B cell (primary cell): ENCODE measurements at regions not wholly inside any gene's neighbourhood (a gene's known extent, or its start where the extent isn't known, plus 50 kb on each side); places are given as distances from the start of the nearest gene placed in this dataset.

Source experiments
- ATAC-seq: fragments of 200-7000 bp; cut with Tn5 transposase; one replicate; pipeline ENCODE4 v1.10.0; 2021; ENCODE audit warnings: low read depth, mild to moderate bottlenecking, moderate number of reproducible peaks, moderate library complexity
- CTCF ChIA-PET: fragments of 350-600 bp; sonication (Branson Sonifier 250); formaldehyde crosslinking; loops from one replicate; lab custom pipeline; 2021; ENCODE audit warnings: antibody characterized with exemption, inconsistent platforms; lab: Charles Lee
- POLR2A ChIA-PET: fragments of 350-600 bp; sonication (Branson Sonifier 250); formaldehyde crosslinking; loops from one replicate; lab custom pipeline; 2021; ENCODE audit warnings: antibody characterized with exemption; lab: Charles Lee
- DNase-seq: peaks from one replicate; pipeline ENCODE4 v3.0.0; 2013
- H2AFZ ChIP-seq: 2 replicates; pipeline ENCODE4 v1.6.1; 2012; ENCODE audit warnings: mild to moderate bottlenecking, low read depth, low read length; ENCODE audit not compliant: insufficient read depth, poor library complexity, severe bottlenecking
- H3K27ac ChIP-seq, 2 donors: 1 replicate in 1 of 2; 2 replicates in 1 of 2; pipeline ENCODE4 v1.5.1; 2012 to 2013; ENCODE audit warnings: low read length in 2 of 2, mild to moderate bottlenecking in 2 of 2, moderate library complexity in 1 of 2
- H3K27me3 ChIP-seq, 4 experiments: fragments of 200-600 bp in 1 of 4; sonication (generic) in 1 of 4; replicated peaks in 1 of 4; 1 replicate in 2 of 4; 2 replicates in 2 of 4; pipeline versions ENCODE4 v1.6.1 to v1.7.0; 2013 to 2016; ENCODE audit warnings: low read length in 3 of 4, mild to moderate bottlenecking in 2 of 4, mixed read lengths in 1 of 4, moderate library complexity in 1 of 4; ENCODE audit not compliant: insufficient read depth in 4 of 4, control insufficient read depth in 3 of 4; ENCODE audit errors: control extremely low read depth in 1 of 4
- H3K36me3 ChIP-seq, 2 experiments: replicated peaks in 1 of 2; 1 replicate in 1 of 2; 2 replicates in 1 of 2; pipeline versions ENCODE4 v1.6.1 to v1.7.1; 2013; ENCODE audit warnings: low read length in 1 of 2; ENCODE audit not compliant: insufficient read depth in 2 of 2, control insufficient read depth in 1 of 2; ENCODE audit errors: control extremely low read depth in 1 of 2, extremely low read depth in 1 of 2
- H3K4me1 ChIP-seq, 2 donors: fragments of 200-600 bp in 1 of 2; sonication (generic) in 1 of 2; 1 replicate in 1 of 2; 2 replicates in 1 of 2; pipeline versions ENCODE4 v1.5.1 to v1.6.1; 2013 to 2017; ENCODE audit warnings: low read length in 2 of 2; ENCODE audit not compliant: control insufficient read depth in 2 of 2, insufficient read depth in 2 of 2
- H3K4me2 ChIP-seq: replicated peaks from 2 replicates; pipeline ENCODE3; 2012; ENCODE audit warnings: mild to moderate bottlenecking, low read depth, low read length; ENCODE audit not compliant: poor library complexity, severe bottlenecking
- H3K4me3 ChIP-seq, 5 experiments: fragments of 200-600 bp in 1 of 5; sonication (generic) in 1 of 5; 1 replicate in 3 of 5; 2 replicates in 2 of 5; pipeline versions ENCODE4 v1.5.1 to v1.7.0; 2011 to 2016; ENCODE audit warnings: low read length in 4 of 5, mild to moderate bottlenecking in 4 of 5, low read depth in 2 of 5, control low read depth in 1 of 5, moderate library complexity in 1 of 5; ENCODE audit not compliant: insufficient read depth in 1 of 5; ENCODE audit errors: control extremely low read depth in 1 of 5, extremely low read depth in 1 of 5
- H3K79me2 ChIP-seq: fragments of 200-600 bp; sonication (generic); one replicate; pipeline ENCODE4 v1.6.0; 2016; ENCODE audit warnings: low read length; ENCODE audit not compliant: control insufficient read depth, insufficient read depth
- H3K9ac ChIP-seq: fragments of 200-600 bp; sonication (generic); 2 replicates; pipeline ENCODE4 v1.6.1; 2017; ENCODE audit warnings: mild to moderate bottlenecking, low read length, moderate library complexity
- H3K9me3 ChIP-seq, 3 donors: one replicate each; pipeline versions ENCODE4 v1.6.1 to v1.7.1; 2013; ENCODE audit warnings: low read length in 2 of 3; ENCODE audit not compliant: control insufficient read depth in 2 of 3, insufficient read depth in 1 of 3; ENCODE audit errors: control extremely low read depth in 1 of 3
- H4K20me1 ChIP-seq: 2 replicates; pipeline ENCODE4 v1.6.0; 2012; ENCODE audit warnings: mild to moderate bottlenecking, low read length; ENCODE audit not compliant: insufficient read depth, control insufficient read depth, poor library complexity, severe bottlenecking
- H3K27ac Mint-ChIP-seq: one replicate; pipeline ENCODE4 v1.8.0; 2021; ENCODE audit warnings: mixed read lengths
- H3K27me3 Mint-ChIP-seq: one replicate; pipeline ENCODE4 v1.8.0; 2021; ENCODE audit warnings: mixed read lengths
- H3K4me1 Mint-ChIP-seq: one replicate; pipeline ENCODE4 v1.8.0; 2021; ENCODE audit warnings: mixed read lengths
- H3K4me3 Mint-ChIP-seq: one replicate; pipeline ENCODE4 v1.8.0; 2021; ENCODE audit warnings: mixed read lengths
- H3K9me3 Mint-ChIP-seq: one replicate; pipeline ENCODE4 v1.8.0; 2022; ENCODE audit warnings: mixed read lengths; ENCODE audit not compliant: insufficient read depth
- CTCF ChIP-seq: fragments of 200-600 bp; IDR thresholded peaks from one replicate; pipeline ENCODE4 v1.8.0; 2022; ENCODE audit warnings: antibody characterized with exemption, mild to moderate bottlenecking
- EZH2 ChIP-seq: IDR thresholded peaks from 2 replicates; pipeline ENCODE4 v1.6.1; 2012; ENCODE audit warnings: borderline replicate concordance, low read depth, mild to moderate bottlenecking, moderate library complexity, low read length; ENCODE audit not compliant: insufficient read depth, poor library complexity, severe bottlenecking
- WGBS: methylation state at CpG from one replicate; pipeline ENCODE4 v1.1.5; 2013; ENCODE audit warnings: missing lambda C conversion rate; ENCODE audit not compliant: insufficient coverage; 5-methylcytosine and 5-hydroxymethylcytosine counted together
- intact Hi-C: fragments of 100-400 bp; cut with micrococcal nuclease; formaldehyde crosslinking; loops from one replicate; pipeline ENCODE4 v1.10.0; 2022

- Histone ChIP-seq H2AFZ (no peak overlapping the region), H3K79me2 (no peaks in the 10 kb centered on the region), H4K20me1 (no peaks in the 10 kb centered on the region), H3K4me2 (no peak overlapping the region), H3K9ac (no peak overlapping the region), H3K27ac (no peak overlapping the region), H3K4me1 (no peaks in the 10 kb centered on the region), H3K36me3 (no peaks in the 10 kb centered on the region), H3K4me3 (no peak overlapping the region), H3K9me3 (peaks cover 0 to 8% (median 0%) of the 10 kb centered on the region in 3 donors), H3K27me3 (no peaks in the 10 kb centered on the region)
- intact Hi-C loops, result no loop called here
- H3K4me3 Mint-ChIP-seq, result no peak overlapping the region
- WGBS, result 7% methylated on average over 5 of the region's 7 CpGs
- TF ChIP-seq CTCF, result no peak
- TF ChIP-seq EZH2, result no peak
- no peaks in the 10 kb centered on the region for H3K27me3 Mint-ChIP-seq
- no peak overlapping the region for H3K27ac Mint-ChIP-seq
- ChIA-PET CTCF (no interaction called here), POLR2A (no interaction called here)
- H3K9me3 Mint-ChIP-seq, result peaks cover 4% of the 10 kb centered on the region
- ATAC-seq, result no peak
- no peak for DNase-seq
- H3K4me1 Mint-ChIP-seq, result no peaks in the 10 kb centered on the region
Measured at GRCh38 chr16:6684076-6684673, 648.5 kb upstream of the RBFOX1 start.

GRCh38 chr16:6682142-6682811 lies 650.4 kb upstream of the RBFOX1 start:
- Histone ChIP-seq H3K27me3 (no peaks in the 10 kb centered on the region), H3K9me3 (peaks cover 0 to 5% (median 0%) of the 10 kb centered on the region in 3 donors), H3K27ac (no peak overlapping the region), H3K4me2 (no peak overlapping the region), H3K79me2 (no peaks in the 10 kb centered on the region), H3K4me1 (no peaks in the 10 kb centered on the region), H3K36me3 (no peaks in the 10 kb centered on the region), H3K4me3 (no peak overlapping the region), H2AFZ (no peak overlapping the region), H4K20me1 (no peaks in the 10 kb centered on the region), H3K9ac (no peak overlapping the region)
- TF ChIP-seq CTCF (peak; percentile 46), EZH2 (no peak)
- CTCF ChIA-PET, result interaction anchor here (0.7 kb wide), 1 partner anchor 221 kb away, joined by 3 read pairs; no protein-coding TSS in a partner anchor
- Mint-ChIP-seq H3K4me1 (no peaks in the 10 kb centered on the region), H3K4me3 (no peak overlapping the region), H3K27me3 (no peaks in the 10 kb centered on the region), H3K27ac (no peak overlapping the region), H3K9me3 (peaks cover 4% of the 10 kb centered on the region)
- POLR2A ChIA-PET, result no interaction called here
- DNase-seq (no peak), ATAC-seq (no peak)
- 37% methylated on average over 13 of the region's 19 CpGs for WGBS
- intact Hi-C loops, result no loop called here
